ENCODE measurements at regions not wholly inside any gene's neighbourhood (a gene's known extent, or its start where the extent isn't known, plus 50 kb on each side); places are given as distances from the start of the nearest gene placed in this dataset.
A peak's percentile ranks its signal among the peaks of the same experiment; 100 is the strongest.

DNA sequence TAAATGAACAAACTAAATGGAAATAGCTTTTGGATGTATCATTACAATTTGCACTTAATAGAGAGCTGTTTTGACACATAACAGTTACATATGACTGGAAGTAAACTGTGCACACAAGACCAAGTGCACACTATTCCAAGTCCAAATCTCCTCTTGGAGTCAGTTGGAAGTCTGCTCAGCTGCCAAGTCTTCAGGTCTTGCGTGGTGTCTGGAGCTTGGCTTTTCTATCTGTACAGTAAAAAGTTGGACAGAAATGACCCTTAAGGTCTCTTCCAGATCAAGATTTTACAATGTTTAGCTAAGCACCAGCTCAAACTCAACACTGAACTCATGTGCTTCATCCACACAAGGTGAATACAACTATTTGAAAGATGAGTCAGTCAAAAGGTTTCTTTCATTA, 456.9 kb downstream of the RASEF start:
- H3K9me3 ChIP-seq (ENCODE audit: control insufficient read depth, insufficient read depth, low read length) = no peaks in the 10 kb centered on the region
- no peaks in the 10 kb centered on the region for H3K79me2 ChIP-seq (ENCODE audit: control insufficient read depth, low read length)
- H4K20me1 ChIP-seq (ENCODE audit: control insufficient read depth, insufficient read depth, low read depth, low read length) = no peaks in the 10 kb centered on the region
- H3F3A ChIP-seq (ENCODE audit: control insufficient read depth, insufficient read depth) = no peaks in the 10 kb centered on the region
- H3K9me2 ChIP-seq (replicated peaks; ENCODE audit: control insufficient read depth, low read length) = no peaks in the 10 kb centered on the region
- no peak overlapping the region for H3K4me3 ChIP-seq (ENCODE audit: low read length)
- TF ChIP-seq CTCF (IDR thresholded peaks at IDR 0.05; ENCODE audit: low read depth, low read length, poor library complexity, severe bottlenecking) = no peak
- TF ChIP-seq EZH2phosphoT487 (IDR thresholded peaks at IDR 0.05; ENCODE audit: borderline replicate concordance, low read length) = no peak
- no peaks in the 10 kb centered on the region for H3K36me3 ChIP-seq (ENCODE audit: control insufficient read depth, low read length)
- no peaks in the 10 kb centered on the region for H3K27me3 ChIP-seq (ENCODE audit: control insufficient read depth, low read length)
- no peak overlapping the region for H3K27ac ChIP-seq (ENCODE audit: low read depth, low read length)
- H3K4me1 ChIP-seq (ENCODE audit: control insufficient read depth, low read length) = no peaks in the 10 kb centered on the region
- no peak overlapping the region for H3K4me2 ChIP-seq (ENCODE audit: low read length)

- Histone ChIP-seq H4K20me1 (ENCODE audit: control insufficient read depth, insufficient read depth, low read depth, low read length) (no peaks in the 10 kb centered on the region), H3K79me2 (ENCODE audit: control insufficient read depth, low read length) (no peaks in the 10 kb centered on the region), H3K36me3 (ENCODE audit: control insufficient read depth, low read length) (no peaks in the 10 kb centered on the region), H3K27me3 (ENCODE audit: control insufficient read depth, low read length) (no peaks in the 10 kb centered on the region), H3K9me2 (replicated peaks; ENCODE audit: control insufficient read depth, low read length) (no peaks in the 10 kb centered on the region), H3F3A (ENCODE audit: control insufficient read depth, insufficient read depth) (no peaks in the 10 kb centered on the region), H3K9me3 (ENCODE audit: control insufficient read depth, insufficient read depth, low read length) (no peaks in the 10 kb centered on the region), H3K27ac (ENCODE audit: low read depth, low read length) (no peak overlapping the region), H3K4me3 (ENCODE audit: low read length) (no peak overlapping the region), H3K4me1 (ENCODE audit: control insufficient read depth, low read length) (no peaks in the 10 kb centered on the region), H3K4me2 (ENCODE audit: low read length) (no peak overlapping the region)
- TF ChIP-seq CTCF (IDR thresholded peaks at IDR 0.05; ENCODE audit: low read depth, low read length, poor library complexity, severe bottlenecking) = peak; percentile 46
- no peak for TF ChIP-seq EZH2phosphoT487 (IDR thresholded peaks at IDR 0.05; ENCODE audit: borderline replicate concordance, low read length)
These were observed 456.2 kb downstream of the RASEF start for GRCh38 chr9:82606492-82607382.

DNA sequence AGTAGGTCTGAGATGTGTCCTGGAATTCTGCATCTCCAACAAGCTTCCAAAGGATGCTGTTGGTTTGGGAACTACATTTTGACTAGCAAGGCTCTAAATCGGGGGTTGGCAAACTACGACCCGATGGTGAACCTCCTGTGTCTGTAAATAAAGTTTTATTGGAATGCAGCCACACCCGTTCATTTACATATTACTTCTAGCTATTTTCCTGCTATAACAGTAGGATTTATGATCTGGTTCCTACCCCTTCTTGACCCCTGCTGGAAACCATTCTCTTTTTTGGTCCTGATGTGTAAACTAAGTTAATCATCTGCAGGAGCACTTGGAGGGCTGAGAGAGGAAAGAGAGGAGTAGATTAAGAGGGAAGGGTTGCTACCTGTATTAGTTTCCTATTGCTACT, 454.5 kb downstream of the RASEF start:
- no peak overlapping the region for H3K27ac ChIP-seq (ENCODE audit: low read depth, low read length)
- no peaks in the 10 kb centered on the region for H3F3A ChIP-seq (ENCODE audit: control insufficient read depth, insufficient read depth)
- TF ChIP-seq EZH2phosphoT487 (IDR thresholded peaks at IDR 0.05; ENCODE audit: borderline replicate concordance, low read length) (no peak), CTCF (IDR thresholded peaks at IDR 0.05; ENCODE audit: low read depth, low read length, poor library complexity, severe bottlenecking) (no peak)
- H3K9me2 ChIP-seq (replicated peaks; ENCODE audit: control insufficient read depth, low read length) = no peaks in the 10 kb centered on the region
- no peak overlapping the region for H3K4me2 ChIP-seq (ENCODE audit: low read length)
- no peaks in the 10 kb centered on the region for H4K20me1 ChIP-seq (ENCODE audit: control insufficient read depth, insufficient read depth, low read depth, low read length)
- H3K27me3 ChIP-seq (ENCODE audit: control insufficient read depth, low read length) = no peaks in the 10 kb centered on the region
- H3K9me3 ChIP-seq (ENCODE audit: control insufficient read depth, insufficient read depth, low read length) = no peaks in the 10 kb centered on the region
- no peaks in the 10 kb centered on the region for H3K4me1 ChIP-seq (ENCODE audit: control insufficient read depth, low read length)
- H3K4me3 ChIP-seq (ENCODE audit: low read length) = no peak overlapping the region
- H3K79me2 ChIP-seq (ENCODE audit: control insufficient read depth, low read length) = no peaks in the 10 kb centered on the region
- H3K36me3 ChIP-seq (ENCODE audit: control insufficient read depth, low read length) = no peaks in the 10 kb centered on the region

Measured in DOHH2 (cell line).